Endothelial cell of umbilical vein (primary cell): ENCODE measurements at regions not wholly inside any gene's neighbourhood (a gene's known extent, or its start where the extent isn't known, plus 50 kb on each side); places are given as distances from the start of the nearest gene placed in this dataset.

Source experiments
- BruUV-seq: library from RNA; stranded (reverse); fragments of 400-500 nt; replicated peaks from 2 replicates; lab custom pipeline; 2021; lab: Mats Ljungman, UMichigan
- CTCF ChIA-PET: fragments of 300-600, 350-600 bp; sonication (Branson Sonifier 250); formaldehyde crosslinking; loops from one replicate; lab custom pipeline; 2021; ENCODE audit warnings: antibody characterized with exemption, inconsistent platforms; lab: Charles Lee
- POLR2A ChIA-PET: fragments of 300-600, 350-600 bp; sonication (Branson Sonifier 250); formaldehyde crosslinking; loops from one replicate; lab custom pipeline; 2021; ENCODE audit warnings: antibody characterized with exemption, inconsistent platforms; lab: Charles Lee
- DNase-seq: peaks from one replicate; pipeline ENCODE4 v3.0.0-alpha.2; 2011; ENCODE audit warnings: low read depth, low spot score
- FAIRE-seq: peaks from 2 replicates; lab custom pipeline; 2011; peaks lifted over from hg19 to GRCh38; lab: Jason Lieb, UNC
- H2AFZ ChIP-seq: 2 replicates; pipeline ENCODE4 v1.6.0; 2012; ENCODE audit warnings: low read depth, low read length, control low read depth, inconsistent platforms
- H3K27ac ChIP-seq: 2 replicates; pipeline ENCODE4 v1.5.1; 2011; ENCODE audit warnings: low read depth, mild to moderate bottlenecking, control low read depth, low read length, moderate library complexity; ENCODE audit not compliant: insufficient read depth
- H3K27me3 ChIP-seq, 2 experiments: 2 replicates each; pipeline versions ENCODE4 v1.6.0 to v1.6.1; 2011; ENCODE audit warnings: low read length in 2 of 2, mixed read lengths in 1 of 2; ENCODE audit not compliant: control insufficient read depth in 2 of 2, insufficient read depth in 2 of 2
- H3K36me3 ChIP-seq, 2 experiments: 2 replicates in 1 of 2; 3 replicates in 1 of 2; pipeline ENCODE4 v1.5.1; 2011; ENCODE audit warnings: low read length in 2 of 2, mild to moderate bottlenecking in 1 of 2, moderate library complexity in 1 of 2; ENCODE audit not compliant: control insufficient read depth in 2 of 2, insufficient read depth in 2 of 2; ENCODE audit errors: extremely low read depth in 1 of 2
- H3K4me1 ChIP-seq: 3 replicates; pipeline ENCODE4 v1.5.1; 2011; ENCODE audit warnings: mild to moderate bottlenecking, low read length; ENCODE audit not compliant: control insufficient read depth, insufficient read depth; ENCODE audit errors: extremely low read depth
- H3K4me2 ChIP-seq: 2 replicates; pipeline ENCODE4 v1.6.1; 2011; ENCODE audit warnings: low read length, control low read depth, mixed read lengths; ENCODE audit not compliant: insufficient read depth
- H3K4me3 ChIP-seq, 3 experiments: fragments of 200-600 bp in 1 of 3; sonication (generic), shearing (Covaris generic) in 1 of 3; replicated peaks in 1 of 3; 2 replicates each; pipeline ENCODE4 v1.5.1; 2011 to 2016; ENCODE audit warnings: control low read depth in 3 of 3, low read length in 3 of 3, mild to moderate bottlenecking in 2 of 3, inconsistent platforms in 1 of 3, low read depth in 1 of 3, moderate library complexity in 1 of 3; ENCODE audit not compliant: insufficient read depth in 1 of 3
- H3K79me2 ChIP-seq: 2 replicates; pipeline ENCODE4 v1.6.0; 2012; ENCODE audit warnings: low read length, inconsistent platforms; ENCODE audit not compliant: control insufficient read depth, insufficient read depth
- H3K9ac ChIP-seq: replicated peaks from 2 replicates; pipeline ENCODE3; 2011; ENCODE audit warnings: low read length, control low read depth; ENCODE audit not compliant: insufficient read depth; ENCODE audit errors: extremely low read depth
- H3K9me1 ChIP-seq: replicated peaks from 3 replicates; pipeline ENCODE4 v1.6.0; 2011; ENCODE audit warnings: mild to moderate bottlenecking, low read length; ENCODE audit not compliant: control insufficient read depth, insufficient read depth; ENCODE audit errors: extremely low read depth
- H3K9me3 ChIP-seq: replicated peaks from 2 replicates; pipeline ENCODE4 v1.5.1; 2012; ENCODE audit warnings: low read length, inconsistent platforms; ENCODE audit not compliant: control insufficient read depth, insufficient read depth
- H4K20me1 ChIP-seq: replicated peaks from 2 replicates; pipeline ENCODE3; 2011; ENCODE audit warnings: mild to moderate bottlenecking, low read length; ENCODE audit not compliant: control insufficient read depth, insufficient read depth; ENCODE audit errors: extremely low read depth
- CTCF ChIP-seq, 2 donors: IDR thresholded peaks; 1 replicate in 1 of 2; 2 replicates in 1 of 2; pipeline ENCODE4 v1.5.1; 2011; ENCODE audit warnings: low read length in 2 of 2, mild to moderate bottlenecking in 2 of 2, moderate library complexity in 2 of 2, control low read depth in 1 of 2, inconsistent platforms in 1 of 2, low read depth in 1 of 2; ENCODE audit not compliant: insufficient read depth in 1 of 2; ENCODE audit errors: extremely low read depth in 1 of 2
- EZH2 ChIP-seq: IDR thresholded peaks from 2 replicates; pipeline ENCODE4 v1.6.1; 2012; ENCODE audit warnings: borderline replicate concordance, low read depth, mild to moderate bottlenecking, moderate library complexity, low read length, inconsistent platforms; ENCODE audit not compliant: severe bottlenecking
- FOS ChIP-seq: IDR thresholded peaks from 2 replicates; pipeline ENCODE4 v1.6.1; 2011; ENCODE audit warnings: mild to moderate bottlenecking, low read length, moderate library complexity, borderline replicate concordance; ENCODE audit not compliant: insufficient read depth
- GATA2 ChIP-seq: IDR thresholded peaks from 2 replicates; pipeline ENCODE4 v1.7.0; 2011; ENCODE audit warnings: low read depth, mild to moderate bottlenecking, moderate library complexity, mixed read lengths, low read length; ENCODE audit not compliant: insufficient read length, insufficient read depth
- JUN ChIP-seq: IDR thresholded peaks from 2 replicates; pipeline ENCODE4 v1.6.1; 2011; ENCODE audit warnings: borderline replicate concordance, low read depth; ENCODE audit not compliant: insufficient read length, insufficient read depth
- MYC ChIP-seq: IDR thresholded peaks from one replicate; pipeline ENCODE4 v1.6.1; 2011; ENCODE audit warnings: mild to moderate bottlenecking, low read depth, low read length
- POLR2A ChIP-seq: IDR thresholded peaks from 2 replicates; pipeline ENCODE4 v1.6.1; 2012; ENCODE audit warnings: low read depth, mild to moderate bottlenecking, control low read depth, low read length
- POLR2AphosphoS5 ChIP-seq: IDR thresholded peaks from 2 replicates; pipeline ENCODE4 v1.6.1; 2012; ENCODE audit warnings: low read depth, mild to moderate bottlenecking, control low read depth, low read length, moderate library complexity; ENCODE audit not compliant: insufficient read depth
- dilution Hi-C: fragments of 300-500 bp; cut with MboI; formaldehyde crosslinking; loops from one replicate; pipeline ENCODE4 v1.15.0; 2019; ENCODE audit warnings: low sequenced_read_pairs; ENCODE audit not compliant: extremely low pct_ligation_motif_present
- intact Hi-C: fragments of 100-400 bp; cut with micrococcal nuclease; formaldehyde crosslinking; loops from one replicate; pipeline ENCODE4 v1.10.0; 2022
- TF ChIP-seq, protein P1 (sequence below): IDR thresholded peaks from 2 replicates; pipeline ENCODE4 v1.6.1; 2011; ENCODE audit not compliant: insufficient read depth, insufficient read length

DNA sequence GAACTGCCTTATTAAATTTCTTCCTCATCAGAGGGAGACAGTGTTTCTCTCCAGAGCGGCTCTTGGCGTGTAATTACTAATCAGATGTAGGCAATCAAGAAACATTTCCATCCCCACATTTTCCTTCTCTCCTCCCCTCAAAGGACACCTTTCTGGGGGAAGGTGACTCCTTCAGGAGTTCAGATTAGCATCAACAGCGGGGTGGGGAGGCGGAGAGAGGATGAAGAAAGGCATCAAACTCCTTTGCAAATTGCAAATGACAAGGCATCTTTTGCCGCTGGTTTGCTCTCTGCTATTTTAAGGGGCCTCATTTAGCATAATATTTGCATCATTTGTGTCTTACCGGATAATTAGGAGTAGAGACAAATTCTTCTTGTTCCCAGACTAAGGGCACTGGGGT is 231.7 kb upstream of the SRRM4 start:
- Histone ChIP-seq H3K27me3 (no peaks in the 10 kb centered on the region), H3K4me3 (no peak overlapping the region), H3K79me2 (no peaks in the 10 kb centered on the region), H3K9ac (no peak overlapping the region), H2AFZ (no peak overlapping the region), H3K27ac (no peak overlapping the region), H3K36me3 (no peaks in the 10 kb centered on the region), H3K4me1 (no peaks in the 10 kb centered on the region), H4K20me1 (no peaks in the 10 kb centered on the region), H3K9me1 (no peaks in the 10 kb centered on the region), H3K4me2 (no peak overlapping the region), H3K9me3 (no peaks in the 10 kb centered on the region)
- intact Hi-C loops (no loop called here), dilution Hi-C loops (no loop called here)
- POLR2A ChIA-PET, result no interaction called here
- CTCF ChIA-PET, result no interaction called here
- TF ChIP-seq FOS, result no peak
- no peak for TF ChIP-seq EZH2
- TF ChIP-seq CTCF (IDR thresholded peaks at IDR 0.05; ENCODE audit: extremely low read depth in 1 of 2, insufficient read depth in 1 of 2, low read depth in 1 of 2, low read length in 2 of 2), result no peak
- no peak for TF ChIP-seq GATA2
- no peak for TF ChIP-seq MYC
- TF ChIP-seq, protein P1, sequence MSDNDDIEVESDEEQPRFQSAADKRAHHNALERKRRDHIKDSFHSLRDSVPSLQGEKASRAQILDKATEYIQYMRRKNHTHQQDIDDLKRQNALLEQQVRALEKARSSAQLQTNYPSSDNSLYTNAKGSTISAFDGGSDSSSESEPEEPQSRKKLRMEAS, result no peak
- no peak for TF ChIP-seq POLR2A
- TF ChIP-seq POLR2AphosphoS5, result no peak
- no peak for TF ChIP-seq JUN
- FAIRE-seq (no peak), DNase-seq (no peak)
- no TSS peak for BruUV-seq
